OCI-LY7 (cell line): ENCODE measurements at regions not wholly inside any gene's neighbourhood (a gene's known extent, or its start where the extent isn't known, plus 50 kb on each side); places are given as distances from the start of the nearest gene placed in this dataset.

Source experiments
- CTCF ChIP-seq: fragments of 200-600 bp; sonication (generic); conservative IDR thresholded peaks from 2 replicates; pipeline ENCODE4 v1.5.1; 2014; ENCODE audit warnings: mild to moderate bottlenecking, antibody characterized with exemption, low read length, moderate library complexity, mixed read lengths
- EZH2phosphoT487 ChIP-seq: fragments of 200-600 bp; sonication (generic); IDR thresholded peaks from 2 replicates; pipeline ENCODE4 v1.6.1; 2018; ENCODE audit warnings: low read depth, borderline replicate concordance, mild to moderate bottlenecking, mixed run types, antibody characterized with exemption, low read length, moderate library complexity, mixed read lengths

GRCh38 chr3:156763931-156764720, 62.0 kb upstream of the LEKR1 start:
- no peak for TF ChIP-seq EZH2phosphoT487
- no peak for TF ChIP-seq CTCF
